T-helper 1 cell treated with Interleukin-12 subunit alpha and Interleukin-12 subunit beta and Interleukin-4 antibody, amounts not matched to agents 30 ng/mL and 1 ng/mL, for 36 hours (primary cell): ENCODE measurements at regions not wholly inside any gene's neighbourhood (a gene's known extent, or its start where the extent isn't known, plus 50 kb on each side); places are given as distances from the start of the nearest gene placed in this dataset.

Experiments used
- intact Hi-C: fragments of 100-400 bp; cut with micrococcal nuclease; formaldehyde crosslinking; loops from one replicate; pipeline ENCODE4 v1.15.1; 2024

- intact Hi-C loops, result no loop called here
These were observed 52.1 kb upstream of the RGMB start for GRCh38 chr5:98721231-98721928.

- intact Hi-C loops, result no loop called here
These were observed 51.3 kb upstream of the RGMB start for GRCh38 chr5:98722188-98722587.

- intact Hi-C loops, result no loop called here
These were observed 50.4 kb upstream of the RGMB start for GRCh38 chr5:98723061-98723460.
